ENCODE measurements at regions not wholly inside any gene's neighbourhood (a gene's known extent, or its start where the extent isn't known, plus 50 kb on each side); places are given as distances from the start of the nearest gene placed in this dataset.

DNA sequence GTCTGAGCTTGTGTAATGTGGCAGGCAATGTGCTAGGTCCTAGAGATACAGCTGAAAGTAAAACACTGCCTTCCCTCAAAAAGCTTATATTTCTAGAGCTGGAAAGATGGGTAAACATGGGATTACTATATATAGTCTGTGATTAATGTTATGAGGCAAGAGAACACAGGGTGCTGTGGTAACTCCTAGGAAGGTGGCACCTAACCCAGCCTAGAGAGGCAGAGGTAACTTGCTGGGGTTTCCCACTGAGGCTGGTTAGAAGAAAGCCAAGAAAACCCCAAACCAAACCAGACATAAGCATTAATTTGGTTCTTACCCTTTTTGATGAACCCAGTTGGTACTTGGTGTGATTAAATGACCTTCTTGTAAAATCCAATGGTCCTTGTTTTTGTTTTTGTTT lies 315.0 kb downstream of the PPP1R2C start:
- H3K9me3 ChIP-seq (ENCODE audit: control insufficient read depth in 4 of 4, insufficient read depth in 3 of 4, low read length in 3 of 4) = peaks cover 0 to 2% (median 0%) of the 10 kb centered on the region in 4 donors
- H3K27me3 ChIP-seq (ENCODE audit: control insufficient read depth in 3 of 3, insufficient read depth in 3 of 3, low read length in 2 of 3) = peaks cover 2 to 5% (median 5%) of the 10 kb centered on the region in 3 donors
- no peaks in the 10 kb centered on the region for H3K4me1 ChIP-seq (ENCODE audit: control insufficient read depth in 5 of 5, insufficient read depth in 5 of 5, low read length in 5 of 5)
- H3K27ac ChIP-seq (ENCODE audit: low read depth in 1 of 2, low read length in 1 of 2) = no peak overlapping the region
- no peak overlapping the region for H3K9ac ChIP-seq (ENCODE audit: insufficient read depth in 1 of 2, low read length in 2 of 2)
- TF ChIP-seq, protein P1, sequence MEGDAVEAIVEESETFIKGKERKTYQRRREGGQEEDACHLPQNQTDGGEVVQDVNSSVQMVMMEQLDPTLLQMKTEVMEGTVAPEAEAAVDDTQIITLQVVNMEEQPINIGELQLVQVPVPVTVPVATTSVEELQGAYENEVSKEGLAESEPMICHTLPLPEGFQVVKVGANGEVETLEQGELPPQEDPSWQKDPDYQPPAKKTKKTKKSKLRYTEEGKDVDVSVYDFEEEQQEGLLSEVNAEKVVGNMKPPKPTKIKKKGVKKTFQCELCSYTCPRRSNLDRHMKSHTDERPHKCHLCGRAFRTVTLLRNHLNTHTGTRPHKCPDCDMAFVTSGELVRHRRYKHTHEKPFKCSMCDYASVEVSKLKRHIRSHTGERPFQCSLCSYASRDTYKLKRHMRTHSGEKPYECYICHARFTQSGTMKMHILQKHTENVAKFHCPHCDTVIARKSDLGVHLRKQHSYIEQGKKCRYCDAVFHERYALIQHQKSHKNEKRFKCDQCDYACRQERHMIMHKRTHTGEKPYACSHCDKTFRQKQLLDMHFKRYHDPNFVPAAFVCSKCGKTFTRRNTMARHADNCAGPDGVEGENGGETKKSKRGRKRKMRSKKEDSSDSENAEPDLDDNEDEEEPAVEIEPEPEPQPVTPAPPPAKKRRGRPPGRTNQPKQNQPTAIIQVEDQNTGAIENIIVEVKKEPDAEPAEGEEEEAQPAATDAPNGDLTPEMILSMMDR (IDR thresholded peaks at IDR 0.05; ENCODE audit: control extremely low read depth, extremely low read depth) = no peak
- no peak overlapping the region for H3K4me3 ChIP-seq
- ATAC-seq (ENCODE audit: insufficient read depth, low FRiP score) (no peak), DNase-seq (no peak)
- H3K36me3 ChIP-seq (ENCODE audit: control insufficient read depth in 4 of 4, insufficient read depth in 4 of 4, low read length in 4 of 4) = no peaks in the 10 kb centered on the region

DNA sequence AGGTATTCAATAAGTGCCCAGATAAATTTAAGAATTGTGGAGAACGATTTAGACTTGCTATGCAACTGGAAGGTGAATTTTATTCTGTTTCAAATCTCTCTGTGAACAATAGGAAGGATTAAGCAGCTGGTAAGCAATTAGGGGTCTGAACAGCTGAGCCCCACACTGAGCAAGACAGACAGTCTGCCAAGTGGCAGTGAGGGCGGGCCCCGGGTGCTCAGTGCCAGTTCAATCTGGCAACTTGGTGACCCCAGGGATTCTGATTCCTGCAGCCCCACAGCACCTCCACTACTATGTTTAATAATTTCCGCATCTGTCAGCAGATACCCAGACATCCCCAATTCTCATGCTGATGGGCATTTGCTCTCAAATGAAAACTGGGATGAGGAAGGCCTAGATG lies 317.3 kb downstream of the PPP1R2C start:
- TF ChIP-seq, protein P1 (IDR thresholded peaks at IDR 0.05; ENCODE audit: control extremely low read depth, extremely low read depth) = no peak
- ATAC-seq (ENCODE audit: insufficient read depth, low FRiP score) (no peak), DNase-seq (no peak)
- Histone ChIP-seq H3K27ac (ENCODE audit: low read depth in 1 of 2, low read length in 1 of 2) (no peak overlapping the region), H3K9me3 (ENCODE audit: control insufficient read depth in 4 of 4, insufficient read depth in 3 of 4, low read length in 3 of 4) (no peaks in the 10 kb centered on the region), H3K36me3 (ENCODE audit: control insufficient read depth in 4 of 4, insufficient read depth in 4 of 4, low read length in 4 of 4) (no peaks in the 10 kb centered on the region), H3K27me3 (ENCODE audit: control insufficient read depth in 3 of 3, insufficient read depth in 3 of 3, low read length in 2 of 3) (peaks cover 1 to 5% (median 3%) of the 10 kb centered on the region in 3 donors), H3K4me1 (ENCODE audit: control insufficient read depth in 5 of 5, insufficient read depth in 5 of 5, low read length in 5 of 5) (no peaks in the 10 kb centered on the region), H3K9ac (ENCODE audit: insufficient read depth in 1 of 2, low read length in 2 of 2) (no peak overlapping the region), H3K4me3 (no peak overlapping the region)
- 73 to 83% methylated on average over 4 of the region's 4 CpGs for WGBS, 2 donors

- TF ChIP-seq, protein P1 (IDR thresholded peaks at IDR 0.05; ENCODE audit: control extremely low read depth, extremely low read depth) = no peak
- DNase-seq = no peak
- no peak overlapping the region for H3K9ac ChIP-seq (ENCODE audit: insufficient read depth in 1 of 2, low read length in 2 of 2)
- no peaks in the 10 kb centered on the region for H3K36me3 ChIP-seq (ENCODE audit: control insufficient read depth in 4 of 4, insufficient read depth in 4 of 4, low read length in 4 of 4)
- no peak for ATAC-seq (ENCODE audit: insufficient read depth, low FRiP score)
- H3K9me3 ChIP-seq (ENCODE audit: control insufficient read depth in 4 of 4, insufficient read depth in 3 of 4, low read length in 3 of 4) = no peaks in the 10 kb centered on the region
- no peak overlapping the region for H3K4me3 ChIP-seq
- H3K27ac ChIP-seq (ENCODE audit: low read depth in 1 of 2, low read length in 1 of 2) = no peak overlapping the region
- H3K4me1 ChIP-seq (ENCODE audit: control insufficient read depth in 5 of 5, insufficient read depth in 5 of 5, low read length in 5 of 5) = no peaks in the 10 kb centered on the region
- H3K27me3 ChIP-seq (ENCODE audit: control insufficient read depth in 3 of 3, insufficient read depth in 3 of 3, low read length in 2 of 3) = peaks cover 0 to 5% (median 3%) of the 10 kb centered on the region in 3 donors
These were observed 318.2 kb downstream of the PPP1R2C start for GRCh38 chrX:42459735-42460134.

- peaks cover 0 to 4% (median 3%) of the 10 kb centered on the region in 3 donors for H3K27me3 ChIP-seq (ENCODE audit: control insufficient read depth in 3 of 3, insufficient read depth in 3 of 3, low read length in 2 of 3)
- peak in 1 of 3 donors; percentile 47 for DNase-seq
- 65 to 84% methylated on average over 9 of the region's 9 CpGs for WGBS, 2 donors
- H3K27ac ChIP-seq (ENCODE audit: low read depth in 1 of 2, low read length in 1 of 2) = peak overlapping the region in 1 of 2 donors; percentile 14
- no peak overlapping the region for H3K4me3 ChIP-seq
- TF ChIP-seq, protein P1 (IDR thresholded peaks at IDR 0.05; ENCODE audit: control extremely low read depth, extremely low read depth) = no peak
- H3K36me3 ChIP-seq (ENCODE audit: control insufficient read depth in 4 of 4, insufficient read depth in 4 of 4, low read length in 4 of 4) = no peaks in the 10 kb centered on the region
- H3K9me3 ChIP-seq (ENCODE audit: control insufficient read depth in 4 of 4, insufficient read depth in 3 of 4, low read length in 3 of 4) = no peaks in the 10 kb centered on the region
- H3K9ac ChIP-seq (ENCODE audit: insufficient read depth in 1 of 2, low read length in 2 of 2) = no peak overlapping the region
- ATAC-seq (ENCODE audit: insufficient read depth, low FRiP score) = no peak
- no peaks in the 10 kb centered on the region for H3K4me1 ChIP-seq (ENCODE audit: control insufficient read depth in 5 of 5, insufficient read depth in 5 of 5, low read length in 5 of 5)
These were observed 321.7 kb downstream of the PPP1R2C start for GRCh38 chrX:42456176-42456700.

All from lung (tissue), 11 donors.